OCI-LY1 (cell line): ENCODE measurements at regions not wholly inside any gene's neighbourhood (a gene's known extent, or its start where the extent isn't known, plus 50 kb on each side); places are given as distances from the start of the nearest gene placed in this dataset.

Source experiments
- CTCF ChIP-seq: fragments of 200-600 bp; sonication (generic), shearing (Covaris generic); IDR thresholded peaks from 2 replicates; pipeline ENCODE4 v1.5.1; 2017; ENCODE audit warnings: mild to moderate bottlenecking, antibody characterized with exemption, low read length, moderate library complexity, mixed read lengths
- EZH2 ChIP-seq: fragments of 200-600 bp; sonication (generic), shearing (Covaris generic); IDR thresholded peaks from 2 replicates; pipeline ENCODE4 v1.8.0; 2017; ENCODE audit warnings: borderline replicate concordance, mixed run types, mild to moderate bottlenecking, antibody characterized with exemption, low read length, moderate library complexity, mixed read lengths

- no peak for TF ChIP-seq CTCF
- TF ChIP-seq EZH2 = no peak
Observed at GRCh38 chr4:27506401-27506800, 645.8 kb downstream of the STIM2 start.
